ENCODE measurements at regions not wholly inside any gene's neighbourhood (a gene's known extent, or its start where the extent isn't known, plus 50 kb on each side); places are given as distances from the start of the nearest gene placed in this dataset.

GRCh38 chr9:78612091-78612490, 315.2 kb downstream of the PSAT1 start:
- DNase-seq (ENCODE audit: insufficient read length, low spot score) (no peak), FAIRE-seq (no peak)
- TF ChIP-seq, protein P1, sequence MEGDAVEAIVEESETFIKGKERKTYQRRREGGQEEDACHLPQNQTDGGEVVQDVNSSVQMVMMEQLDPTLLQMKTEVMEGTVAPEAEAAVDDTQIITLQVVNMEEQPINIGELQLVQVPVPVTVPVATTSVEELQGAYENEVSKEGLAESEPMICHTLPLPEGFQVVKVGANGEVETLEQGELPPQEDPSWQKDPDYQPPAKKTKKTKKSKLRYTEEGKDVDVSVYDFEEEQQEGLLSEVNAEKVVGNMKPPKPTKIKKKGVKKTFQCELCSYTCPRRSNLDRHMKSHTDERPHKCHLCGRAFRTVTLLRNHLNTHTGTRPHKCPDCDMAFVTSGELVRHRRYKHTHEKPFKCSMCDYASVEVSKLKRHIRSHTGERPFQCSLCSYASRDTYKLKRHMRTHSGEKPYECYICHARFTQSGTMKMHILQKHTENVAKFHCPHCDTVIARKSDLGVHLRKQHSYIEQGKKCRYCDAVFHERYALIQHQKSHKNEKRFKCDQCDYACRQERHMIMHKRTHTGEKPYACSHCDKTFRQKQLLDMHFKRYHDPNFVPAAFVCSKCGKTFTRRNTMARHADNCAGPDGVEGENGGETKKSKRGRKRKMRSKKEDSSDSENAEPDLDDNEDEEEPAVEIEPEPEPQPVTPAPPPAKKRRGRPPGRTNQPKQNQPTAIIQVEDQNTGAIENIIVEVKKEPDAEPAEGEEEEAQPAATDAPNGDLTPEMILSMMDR (IDR thresholded peaks at IDR 0.05; ENCODE audit: insufficient read depth, missing control alignments): no peak

DNA sequence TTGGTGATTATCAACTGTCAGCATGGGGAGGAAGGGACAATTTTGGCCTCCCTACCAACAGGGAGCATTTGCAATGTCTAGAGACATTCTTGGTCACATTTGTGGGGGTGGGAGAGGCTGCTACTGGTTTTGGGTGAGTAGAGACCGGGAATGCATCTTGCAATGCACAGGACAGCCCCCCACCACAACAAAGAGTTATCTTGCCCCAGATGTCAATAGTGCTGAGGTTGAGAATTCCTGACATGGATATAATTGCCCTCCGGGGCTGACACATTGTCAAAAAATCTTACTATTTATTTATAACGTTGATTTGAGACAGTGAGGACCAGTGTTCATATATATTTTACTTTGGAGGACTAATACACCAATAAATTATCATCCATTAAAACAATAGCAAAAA, 316.1 kb downstream of the PSAT1 start:
- no peak for DNase-seq (ENCODE audit: insufficient read length, low spot score)
- TF ChIP-seq, protein P1 (IDR thresholded peaks at IDR 0.05; ENCODE audit: insufficient read depth, missing control alignments): no peak
- FAIRE-seq: no peak

- FAIRE-seq (no peak), DNase-seq (ENCODE audit: insufficient read length, low spot score) (no peak)
- TF ChIP-seq, protein P1 (IDR thresholded peaks at IDR 0.05; ENCODE audit: insufficient read depth, missing control alignments): no peak
These were observed 318.0 kb downstream of the PSAT1 start for GRCh38 chr9:78614892-78615291.

DNA sequence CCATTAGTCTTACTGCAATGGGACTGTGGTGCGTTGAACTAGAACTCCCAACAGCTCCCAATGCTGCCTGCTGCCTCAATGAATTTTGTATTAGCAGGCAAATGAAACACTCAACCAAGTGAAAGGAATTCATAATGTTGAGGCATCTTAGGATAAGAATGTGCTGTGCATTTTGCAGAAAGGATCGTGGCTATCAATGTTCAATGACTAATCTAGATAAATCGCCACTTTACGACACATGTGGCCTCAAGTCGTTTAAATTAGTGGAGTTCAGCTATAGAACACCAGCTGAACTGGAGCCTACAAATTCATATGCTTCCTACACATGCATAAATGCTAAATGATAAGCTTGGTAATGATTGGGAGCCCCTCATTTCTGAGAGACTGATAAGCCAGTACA, 318.4 kb downstream of the PSAT1 start:
- no peak for FAIRE-seq
- DNase-seq (ENCODE audit: insufficient read length, low spot score): no peak
- TF ChIP-seq, protein P1 (IDR thresholded peaks at IDR 0.05; ENCODE audit: insufficient read depth, missing control alignments): no peak

DNA sequence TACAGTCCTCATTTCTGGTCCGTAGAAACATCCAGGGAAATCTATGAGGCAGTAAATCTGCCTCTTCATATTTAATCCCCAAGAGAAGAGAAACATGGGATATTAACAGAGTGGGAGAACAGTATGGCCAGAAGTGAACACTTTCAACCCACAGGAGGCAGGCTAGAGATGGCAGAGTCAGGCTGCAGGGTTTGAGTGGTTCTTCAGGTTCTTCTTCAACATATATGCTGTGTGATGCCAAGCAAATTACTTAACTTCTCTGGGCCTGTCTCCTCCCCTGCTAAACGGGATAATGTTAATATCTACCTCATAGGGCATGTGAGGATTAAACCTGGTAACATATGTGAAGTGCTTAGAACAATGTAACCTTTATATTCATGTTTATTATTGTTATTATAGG, 321.8 kb downstream of the PSAT1 start:
- TF ChIP-seq, protein P1 (IDR thresholded peaks at IDR 0.05; ENCODE audit: insufficient read depth, missing control alignments): no peak
- no peak for DNase-seq (ENCODE audit: insufficient read length, low spot score)
- no peak for FAIRE-seq

GRCh38 chr9:78620303-78620702, 323.4 kb downstream of the PSAT1 start:
- DNase-seq (ENCODE audit: insufficient read length, low spot score) (no peak), FAIRE-seq (no peak)
- TF ChIP-seq, protein P1 (IDR thresholded peaks at IDR 0.05; ENCODE audit: insufficient read depth, missing control alignments): no peak

- TF ChIP-seq, protein P1 (IDR thresholded peaks at IDR 0.05; ENCODE audit: insufficient read depth, missing control alignments): no peak
- FAIRE-seq (no peak), DNase-seq (ENCODE audit: insufficient read length, low spot score) (no peak)
These were observed 323.8 kb downstream of the PSAT1 start for GRCh38 chr9:78620764-78621163.

All from D721Med (cell line).